HCT116 (cell line): ENCODE measurements at regions not wholly inside any gene's neighbourhood (a gene's known extent, or its start where the extent isn't known, plus 50 kb on each side); places are given as distances from the start of the nearest gene placed in this dataset.

Experiments used
- ATF3 ChIP-seq: IDR thresholded peaks from 2 replicates; pipeline ENCODE4 v1.6.1; 2012
- CEBPB ChIP-seq: IDR thresholded peaks from 2 replicates; pipeline ENCODE4 v1.6.1; 2012; ENCODE audit warnings: low read depth
- CTCF ChIP-seq, 3 experiments: fragments of 200-600 bp in 1 of 3; sonication (generic) in 1 of 3; IDR thresholded peaks in 2 of 3; conservative IDR thresholded peaks in 1 of 3; 2 replicates each; pipeline ENCODE4 v1.5.1; 2012 to 2017; ENCODE audit warnings: low read depth in 2 of 3, low read length in 2 of 3, antibody characterized with exemption in 1 of 3, borderline replicate concordance in 1 of 3, control low read depth in 1 of 3, mild to moderate bottlenecking in 1 of 3, mixed read lengths in 1 of 3, mixed run types in 1 of 3, moderate library complexity in 1 of 3; ENCODE audit not compliant: insufficient read depth in 1 of 3
- EZH2 ChIP-seq: fragments of 200-600 bp; sonication (generic); IDR thresholded peaks from 2 replicates; pipeline ENCODE4 v1.6.1; 2017; ENCODE audit warnings: antibody characterized with exemption, mixed run types
- FOSL1 ChIP-seq: IDR thresholded peaks from 2 replicates; pipeline ENCODE4 v1.6.1; 2012; ENCODE audit warnings: low read depth
- JUND ChIP-seq: IDR thresholded peaks from 2 replicates; pipeline ENCODE4 v1.6.1; 2012
- MAX ChIP-seq: IDR thresholded peaks from 2 replicates; pipeline ENCODE4 v1.6.1; 2012
- POLR2A ChIP-seq: IDR thresholded peaks from 2 replicates; pipeline ENCODE4 v1.7.0; 2011; ENCODE audit warnings: borderline replicate concordance; ENCODE audit not compliant: insufficient read depth, insufficient read length; ENCODE audit errors: extremely low read depth
- POLR2AphosphoS5 ChIP-seq: IDR thresholded peaks from 2 replicates; pipeline ENCODE4 v1.6.1; 2011; ENCODE audit warnings: mild to moderate bottlenecking, low read depth, low read length, moderate library complexity
- RAD21 ChIP-seq: IDR thresholded peaks from 2 replicates; pipeline ENCODE4 v1.6.1; 2012; ENCODE audit warnings: low read depth, mild to moderate bottlenecking
- REST ChIP-seq: IDR thresholded peaks from 2 replicates; pipeline ENCODE4 v1.6.1; 2012; ENCODE audit warnings: low read depth
- TCF7L2 ChIP-seq: IDR thresholded peaks from 2 replicates; pipeline ENCODE4 v1.7.0; 2011; ENCODE audit warnings: borderline replicate concordance, inconsistent platforms; ENCODE audit not compliant: insufficient read depth, insufficient read length; ENCODE audit errors: extremely low read depth
- ZFX ChIP-seq: fragments of 450-650 bp; IDR thresholded peaks from 2 replicates; pipeline ENCODE4 v1.6.1; 2017
- ZNF274 ChIP-seq: fragments of 200-500 bp; sonication (Bioruptor generic); IDR thresholded peaks from 2 replicates; pipeline ENCODE4 v1.6.1; 2014; ENCODE audit warnings: mild to moderate bottlenecking, low read depth, low read length, inconsistent platforms

- no peak for TF ChIP-seq CTCF (IDR thresholded peaks at IDR 0.05 in 2 of 3, conservative IDR thresholded peaks at IDR 0.05 in 1 of 3; ENCODE audit: borderline replicate concordance in 1 of 3, insufficient read depth in 1 of 3, low read depth in 2 of 3, low read length in 2 of 3)
- TF ChIP-seq ZNF274, result no peak
- TF ChIP-seq TCF7L2, result no peak
- TF ChIP-seq REST, result no peak
- TF ChIP-seq EZH2, result no peak
- no peak for TF ChIP-seq POLR2A
- TF ChIP-seq CEBPB, result no peak
- TF ChIP-seq POLR2AphosphoS5, result no peak
- TF ChIP-seq ZFX, result no peak
- no peak for TF ChIP-seq MAX
- no peak for TF ChIP-seq FOSL1
- TF ChIP-seq RAD21, result no peak
- no peak for TF ChIP-seq JUND
- no peak for TF ChIP-seq ATF3
Observed at GRCh38 chr3:69540706-69541581, 155.1 kb upstream of the FRMD4B start.
